Neural cell (in vitro differentiated cells): ENCODE measurements at regions not wholly inside any gene's neighbourhood (a gene's known extent, or its start where the extent isn't known, plus 50 kb on each side); places are given as distances from the start of the nearest gene placed in this dataset.

Experiments used
- TF ChIP-seq, protein P1 (sequence below): IDR thresholded peaks from 2 replicates; pipeline ENCODE4 v1.6.1; 2012; ENCODE audit warnings: borderline replicate concordance
- TF ChIP-seq, protein P2 (sequence below): fragments of 450-650 bp; IDR thresholded peaks from 2 replicates; pipeline ENCODE4 v1.5.1; 2014; ENCODE audit warnings: antibody characterized with exemption, mild to moderate bottlenecking, moderate library complexity; ENCODE audit not compliant: poor library complexity, severe bottlenecking

DNA sequence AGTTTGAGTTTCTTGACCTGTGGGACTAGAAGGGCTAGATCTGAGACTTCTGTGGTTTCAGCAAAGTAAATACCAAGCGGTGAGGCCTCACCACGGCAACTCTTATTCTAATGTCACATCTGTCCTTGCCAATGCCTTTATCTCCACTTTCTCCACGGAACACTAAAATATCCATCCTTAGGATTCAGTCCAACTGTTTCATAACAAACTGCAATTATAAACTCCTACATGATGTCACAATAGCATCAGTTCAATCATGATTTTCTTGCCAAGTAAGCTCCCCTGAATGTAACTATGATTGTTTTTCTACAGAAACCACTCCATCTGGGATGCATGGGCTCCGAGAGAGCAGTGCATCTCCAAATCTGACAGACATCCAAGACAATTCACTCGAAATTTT lies 79.6 kb downstream of the LRATD1 start:
- TF ChIP-seq, protein P1, sequence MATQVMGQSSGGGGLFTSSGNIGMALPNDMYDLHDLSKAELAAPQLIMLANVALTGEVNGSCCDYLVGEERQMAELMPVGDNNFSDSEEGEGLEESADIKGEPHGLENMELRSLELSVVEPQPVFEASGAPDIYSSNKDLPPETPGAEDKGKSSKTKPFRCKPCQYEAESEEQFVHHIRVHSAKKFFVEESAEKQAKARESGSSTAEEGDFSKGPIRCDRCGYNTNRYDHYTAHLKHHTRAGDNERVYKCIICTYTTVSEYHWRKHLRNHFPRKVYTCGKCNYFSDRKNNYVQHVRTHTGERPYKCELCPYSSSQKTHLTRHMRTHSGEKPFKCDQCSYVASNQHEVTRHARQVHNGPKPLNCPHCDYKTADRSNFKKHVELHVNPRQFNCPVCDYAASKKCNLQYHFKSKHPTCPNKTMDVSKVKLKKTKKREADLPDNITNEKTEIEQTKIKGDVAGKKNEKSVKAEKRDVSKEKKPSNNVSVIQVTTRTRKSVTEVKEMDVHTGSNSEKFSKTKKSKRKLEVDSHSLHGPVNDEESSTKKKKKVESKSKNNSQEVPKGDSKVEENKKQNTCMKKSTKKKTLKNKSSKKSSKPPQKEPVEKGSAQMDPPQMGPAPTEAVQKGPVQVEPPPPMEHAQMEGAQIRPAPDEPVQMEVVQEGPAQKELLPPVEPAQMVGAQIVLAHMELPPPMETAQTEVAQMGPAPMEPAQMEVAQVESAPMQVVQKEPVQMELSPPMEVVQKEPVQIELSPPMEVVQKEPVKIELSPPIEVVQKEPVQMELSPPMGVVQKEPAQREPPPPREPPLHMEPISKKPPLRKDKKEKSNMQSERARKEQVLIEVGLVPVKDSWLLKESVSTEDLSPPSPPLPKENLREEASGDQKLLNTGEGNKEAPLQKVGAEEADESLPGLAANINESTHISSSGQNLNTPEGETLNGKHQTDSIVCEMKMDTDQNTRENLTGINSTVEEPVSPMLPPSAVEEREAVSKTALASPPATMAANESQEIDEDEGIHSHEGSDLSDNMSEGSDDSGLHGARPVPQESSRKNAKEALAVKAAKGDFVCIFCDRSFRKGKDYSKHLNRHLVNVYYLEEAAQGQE = no peak
- TF ChIP-seq, protein P2, sequence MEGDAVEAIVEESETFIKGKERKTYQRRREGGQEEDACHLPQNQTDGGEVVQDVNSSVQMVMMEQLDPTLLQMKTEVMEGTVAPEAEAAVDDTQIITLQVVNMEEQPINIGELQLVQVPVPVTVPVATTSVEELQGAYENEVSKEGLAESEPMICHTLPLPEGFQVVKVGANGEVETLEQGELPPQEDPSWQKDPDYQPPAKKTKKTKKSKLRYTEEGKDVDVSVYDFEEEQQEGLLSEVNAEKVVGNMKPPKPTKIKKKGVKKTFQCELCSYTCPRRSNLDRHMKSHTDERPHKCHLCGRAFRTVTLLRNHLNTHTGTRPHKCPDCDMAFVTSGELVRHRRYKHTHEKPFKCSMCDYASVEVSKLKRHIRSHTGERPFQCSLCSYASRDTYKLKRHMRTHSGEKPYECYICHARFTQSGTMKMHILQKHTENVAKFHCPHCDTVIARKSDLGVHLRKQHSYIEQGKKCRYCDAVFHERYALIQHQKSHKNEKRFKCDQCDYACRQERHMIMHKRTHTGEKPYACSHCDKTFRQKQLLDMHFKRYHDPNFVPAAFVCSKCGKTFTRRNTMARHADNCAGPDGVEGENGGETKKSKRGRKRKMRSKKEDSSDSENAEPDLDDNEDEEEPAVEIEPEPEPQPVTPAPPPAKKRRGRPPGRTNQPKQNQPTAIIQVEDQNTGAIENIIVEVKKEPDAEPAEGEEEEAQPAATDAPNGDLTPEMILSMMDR = no peak
